H1 (cell line): ENCODE measurements at regions not wholly inside any gene's neighbourhood (a gene's known extent, or its start where the extent isn't known, plus 50 kb on each side); places are given as distances from the start of the nearest gene placed in this dataset.

ENCODE experiments used
- CTCF ChIA-PET: fragments of 300-600 bp; sonication (Branson Sonifier 250); formaldehyde crosslinking; loops from one replicate; lab custom pipeline; 2021; ENCODE audit not compliant: partially characterized antibody; lab: Charles Lee
- POLR2A ChIA-PET: fragments of 300-600 bp; sonication (Branson Sonifier 250); formaldehyde crosslinking; loops from one replicate; lab custom pipeline; 2021; ENCODE audit warnings: inconsistent platforms; ENCODE audit not compliant: partially characterized antibody; lab: Charles Lee
- DNase-seq, 2 experiments: peaks; one replicate each; pipeline versions ENCODE4 v3.0.0 to v3.0.0-alpha.2; 2010 to 2022; ENCODE audit warnings: low spot score in 2 of 2, low read depth in 1 of 2, mixed read lengths in 1 of 2
- FAIRE-seq: peaks from 2 replicates; lab custom pipeline; 2011; peaks lifted over from hg19 to GRCh38; lab: Jason Lieb, UNC
- H2AFZ ChIP-seq: 2 replicates; pipeline ENCODE4 v1.8.1; 2012; ENCODE audit warnings: low read length, inconsistent platforms
- H2AK5ac ChIP-seq: 2 replicates; pipeline ENCODE4 v1.6.1; 2013; ENCODE audit warnings: low read depth, low read length
- H2BK120ac ChIP-seq: replicated peaks from 2 replicates; pipeline ENCODE3; 2013; ENCODE audit warnings: low read depth, low read length, inconsistent platforms
- H2BK12ac ChIP-seq: 2 replicates; pipeline ENCODE4 v1.6.1; 2013; ENCODE audit warnings: low read depth, low read length
- H2BK15ac ChIP-seq: 2 replicates; pipeline ENCODE4 v1.6.1; 2013; ENCODE audit warnings: low read length
- H2BK20ac ChIP-seq: 2 replicates; pipeline ENCODE4 v1.6.1; 2013; ENCODE audit warnings: low read length
- H2BK5ac ChIP-seq: 2 replicates; pipeline ENCODE4 v1.6.1; 2013; ENCODE audit warnings: low read depth, low read length
- H3K14ac ChIP-seq: 2 replicates; pipeline ENCODE4 v1.6.1; 2013; ENCODE audit warnings: inconsistent platforms; ENCODE audit not compliant: insufficient read length
- H3K18ac ChIP-seq: 2 replicates; pipeline ENCODE4 v1.6.1; 2013; ENCODE audit warnings: low read length; ENCODE audit errors: extremely low read depth
- H3K23ac ChIP-seq: 2 replicates; pipeline ENCODE4 v1.6.1; 2013; ENCODE audit warnings: inconsistent platforms; ENCODE audit not compliant: insufficient read length
- H3K23me2 ChIP-seq: 2 replicates; pipeline ENCODE4 v1.6.1; 2013; ENCODE audit warnings: low read depth, low read length
- H3K27ac ChIP-seq: 2 replicates; pipeline ENCODE4 v1.6.1; 2011; ENCODE audit warnings: low read depth, low read length, inconsistent platforms
- H3K27me3 ChIP-seq, 4 experiments: replicated peaks in 1 of 4; 1 replicate in 1 of 4; 2 replicates in 3 of 4; pipeline versions ENCODE4 v1.6.1 to v1.8.1; 2011 to 2013; ENCODE audit warnings: low read length in 3 of 4, mild to moderate bottlenecking in 3 of 4, inconsistent platforms in 2 of 4, mixed read lengths in 2 of 4, moderate library complexity in 1 of 4; ENCODE audit not compliant: control insufficient read depth in 3 of 4, insufficient read depth in 3 of 4; ENCODE audit errors: extremely low read depth in 1 of 4
- H3K36me3 ChIP-seq, 4 experiments: 2 replicates each; pipeline versions ENCODE4 v1.6.1 to v1.8.1; 2011 to 2013; ENCODE audit warnings: mild to moderate bottlenecking in 4 of 4, low read length in 3 of 4, moderate library complexity in 2 of 4, control low read depth in 1 of 4, inconsistent platforms in 1 of 4; ENCODE audit not compliant: insufficient read depth in 4 of 4, control insufficient read depth in 2 of 4
- H3K4ac ChIP-seq: replicated peaks from 2 replicates; pipeline ENCODE3; 2013; ENCODE audit warnings: low read length, low read depth, mixed read lengths, inconsistent platforms; ENCODE audit not compliant: insufficient read length
- H3K4me1 ChIP-seq, 4 experiments: replicated peaks in 1 of 4; 1 replicate in 1 of 4; 2 replicates in 3 of 4; pipeline versions ENCODE4 v1.6.1 to v1.8.1; 2011 to 2013; ENCODE audit warnings: low read length in 3 of 4, inconsistent platforms in 2 of 4, mixed read lengths in 1 of 4; ENCODE audit not compliant: insufficient read depth in 4 of 4, control insufficient read depth in 3 of 4
- H3K4me2 ChIP-seq, 2 experiments: 2 replicates each; pipeline versions ENCODE4 v1.6.1 to v1.8.1; 2011 to 2013; ENCODE audit warnings: low read depth in 2 of 2, low read length in 2 of 2, control low read depth in 1 of 2, inconsistent platforms in 1 of 2, mild to moderate bottlenecking in 1 of 2; ENCODE audit not compliant: insufficient read depth in 1 of 2
- H3K4me3 ChIP-seq, 4 experiments: fragments of 200-600, 300-600 bp in 1 of 4; sonication (generic), shearing (Covaris generic), sonication (Bioruptor Twin) in 1 of 4; 2 replicates each; pipeline versions ENCODE4 v1.5.1 to v1.8.1; 2011 to 2016; ENCODE audit warnings: low read length in 4 of 4, low read depth in 3 of 4, control low read depth in 2 of 4, inconsistent platforms in 2 of 4, mild to moderate bottlenecking in 2 of 4, mixed read lengths in 1 of 4, moderate library complexity in 1 of 4; ENCODE audit not compliant: insufficient read depth in 2 of 4; ENCODE audit errors: extremely low read depth in 1 of 4
- H3K56ac ChIP-seq: replicated peaks from 2 replicates; pipeline ENCODE3; 2013; ENCODE audit warnings: low read depth, mild to moderate bottlenecking, mixed read lengths, low read length, inconsistent platforms; ENCODE audit not compliant: insufficient read length
- H3K79me1 ChIP-seq: 2 replicates; pipeline ENCODE4 v1.6.1; 2013; ENCODE audit warnings: low read depth, low read length, control low read depth
- H3K79me2 ChIP-seq, 2 experiments: 2 replicates each; pipeline versions ENCODE4 v1.6.1 to v1.8.1; 2012 to 2013; ENCODE audit warnings: low read length in 2 of 2, mild to moderate bottlenecking in 2 of 2, inconsistent platforms in 1 of 2; ENCODE audit not compliant: insufficient read depth in 2 of 2, control insufficient read depth in 1 of 2
- H3K9ac ChIP-seq, 4 experiments: replicated peaks in 1 of 4; 1 replicate in 1 of 4; 2 replicates in 3 of 4; pipeline versions ENCODE4 v1.6.1 to v1.8.1; 2011 to 2013; ENCODE audit warnings: low read depth in 3 of 4, low read length in 3 of 4, control low read depth in 2 of 4, mild to moderate bottlenecking in 2 of 4, moderate library complexity in 2 of 4, inconsistent platforms in 1 of 4; ENCODE audit errors: extremely low read depth in 1 of 4
- H3K9me3 ChIP-seq, 2 experiments: 2 replicates each; pipeline versions ENCODE4 v1.6.1 to v1.8.1; 2012 to 2013; ENCODE audit warnings: mild to moderate bottlenecking in 2 of 2, moderate library complexity in 2 of 2, control low read depth in 1 of 2, inconsistent platforms in 1 of 2, low read depth in 1 of 2, low read length in 1 of 2, mixed read lengths in 1 of 2; ENCODE audit not compliant: insufficient read depth in 2 of 2
- H4K20me1 ChIP-seq, 2 experiments: replicated peaks in 1 of 2; 2 replicates each; pipeline versions ENCODE3 to v1.8.1; 2011 to 2013; ENCODE audit warnings: inconsistent platforms in 2 of 2, low read length in 2 of 2, mild to moderate bottlenecking in 1 of 2; ENCODE audit not compliant: insufficient read depth in 2 of 2, control insufficient read depth in 1 of 2
- H4K5ac ChIP-seq: 2 replicates; pipeline ENCODE4 v1.6.1; 2013; ENCODE audit warnings: low read length, low read depth, mixed read lengths, inconsistent platforms; ENCODE audit not compliant: insufficient read length
- H4K8ac ChIP-seq: 2 replicates; pipeline ENCODE4 v1.8.0; 2013; ENCODE audit warnings: mild to moderate bottlenecking, moderate library complexity, low read length, inconsistent platforms; ENCODE audit not compliant: insufficient read depth; ENCODE audit errors: extremely low read depth
- H4K91ac ChIP-seq: replicated peaks from 2 replicates; pipeline ENCODE3; 2013; ENCODE audit warnings: low read length, mixed read lengths, inconsistent platforms; ENCODE audit not compliant: insufficient read length
- BACH1 ChIP-seq: IDR thresholded peaks from 2 replicates; pipeline ENCODE4 v1.6.1; 2012; ENCODE audit warnings: low read length, improper control_type of control experiment
- CHD1 ChIP-seq: IDR thresholded peaks from 2 replicates; pipeline ENCODE4 v1.6.1; 2012; ENCODE audit warnings: low read depth, low read length, improper control_type of control experiment
- CHD2 ChIP-seq: IDR thresholded peaks from 2 replicates; pipeline ENCODE4 v1.6.1; 2012; ENCODE audit warnings: low read length, improper control_type of control experiment
- CREB1 ChIP-seq: IDR thresholded peaks from 2 replicates; pipeline ENCODE4 v1.6.1; 2012; ENCODE audit warnings: inconsistent platforms
- E2F6 ChIP-seq: IDR thresholded peaks from 2 replicates; pipeline ENCODE4 v1.6.1; 2012; ENCODE audit warnings: inconsistent platforms
- EZH2 ChIP-seq: fragments of 200-600 bp; sonication (generic); IDR thresholded peaks from 2 replicates; pipeline ENCODE4 v1.7.1; 2012; ENCODE audit warnings: low read depth, mild to moderate bottlenecking, moderate library complexity, low read length, inconsistent platforms; ENCODE audit not compliant: severe bottlenecking
- GTF2F1 ChIP-seq: IDR thresholded peaks from 2 replicates; pipeline ENCODE4 v1.6.1; 2012; ENCODE audit warnings: low read depth, low read length, improper control_type of control experiment, borderline replicate concordance
- NANOG ChIP-seq: IDR thresholded peaks from 2 replicates; pipeline ENCODE4 v1.6.1; 2011; ENCODE audit warnings: low read length, low read depth, mild to moderate bottlenecking, inconsistent platforms; ENCODE audit not compliant: insufficient read depth, poor library complexity, severe bottlenecking
- NRF1 ChIP-seq: IDR thresholded peaks from 2 replicates; pipeline ENCODE4 v1.6.1; 2011; ENCODE audit warnings: mild to moderate bottlenecking, low read depth, low read length, improper control_type of control experiment
- POLR2A ChIP-seq, 2 experiments: IDR thresholded peaks; 1 replicate in 1 of 2; 2 replicates in 1 of 2; pipeline ENCODE4 v1.6.1; 2011; ENCODE audit warnings: low read depth in 2 of 2, low read length in 2 of 2, mild to moderate bottlenecking in 2 of 2; ENCODE audit errors: control extremely low read depth in 1 of 2
- SP2 ChIP-seq: IDR thresholded peaks from 2 replicates; pipeline ENCODE4 v1.6.1; 2012; ENCODE audit warnings: mild to moderate bottlenecking, low read length, inconsistent platforms
- SRF ChIP-seq: IDR thresholded peaks from 2 replicates; pipeline ENCODE4 v1.6.1; 2011; ENCODE audit warnings: mild to moderate bottlenecking, low read depth, low read length, moderate library complexity
- SUZ12 ChIP-seq: fragments of 200-600 bp; sonication (generic); IDR thresholded peaks from 2 replicates; pipeline ENCODE4 v1.6.1; 2012; ENCODE audit warnings: mild to moderate bottlenecking, inconsistent platforms, low read length, moderate library complexity, mixed read lengths
- TAF1 ChIP-seq: IDR thresholded peaks from 2 replicates; pipeline ENCODE4 v1.6.1; 2011; ENCODE audit warnings: mild to moderate bottlenecking, low read depth, low read length
- WGBS, 2 experiments: shearing (Covaris generic) in 1 of 2; methylation state at CpG; one replicate each; pipeline versions ENCODE4 v1.1.6 to v1.1.7; 2013 to 2015; ENCODE audit warnings: low lambda C conversion rate in 2 of 2, mixed read lengths in 2 of 2, inconsistent platforms in 1 of 2, low coverage in 1 of 2, missing lambda C conversion rate in 1 of 2; ENCODE audit not compliant: insufficient replicate concordance in 2 of 2, insufficient coverage in 1 of 2, insufficient read length in 1 of 2; ENCODE audit errors: extremely low coverage in 1 of 2, missing lambda C conversion rate in 1 of 2; 5-methylcytosine and 5-hydroxymethylcytosine counted together
- TF ChIP-seq, protein P1 (sequence below): IDR thresholded peaks from 2 replicates; pipeline ENCODE4 v1.6.1; 2011; ENCODE audit warnings: low read depth, mild to moderate bottlenecking, low read length; ENCODE audit not compliant: insufficient read depth

DNA sequence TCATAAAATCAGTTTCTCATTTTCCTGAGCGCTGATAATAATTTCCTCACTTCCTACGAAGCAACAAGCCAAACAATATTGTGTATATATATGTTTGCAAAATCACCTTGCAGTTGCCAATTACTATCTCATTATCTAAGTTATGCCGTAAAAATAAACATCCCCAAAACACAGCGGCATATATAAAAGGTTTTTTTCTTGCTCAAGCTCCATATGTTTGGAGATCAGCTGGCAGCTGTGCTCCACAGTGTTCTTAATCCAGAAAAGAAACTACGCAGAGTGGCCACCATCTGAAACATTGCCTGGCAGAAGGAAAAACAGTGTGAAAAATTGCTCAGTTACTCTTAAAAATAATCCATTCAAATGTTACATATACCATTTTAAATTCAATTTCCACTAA, 951.4 kb downstream of the PLOD2 start:
- no peak overlapping the region for H4K91ac ChIP-seq
- no peaks in the 10 kb centered on the region for H3K79me2 ChIP-seq
- no peak overlapping the region for H3K9ac ChIP-seq
- no peak for DNase-seq
- H4K20me1 ChIP-seq, result no peaks in the 10 kb centered on the region
- no peaks in the 10 kb centered on the region for H3K27me3 ChIP-seq
- H4K8ac ChIP-seq, result no peak overlapping the region
- H3K9me3 ChIP-seq, result no peaks in the 10 kb centered on the region
- FAIRE-seq, result no peak
- H3K14ac ChIP-seq, result no peak overlapping the region
- no peak overlapping the region for H2BK20ac ChIP-seq
- no peak overlapping the region for H3K4me2 ChIP-seq
- H3K79me1 ChIP-seq, result no peaks in the 10 kb centered on the region
- no peak overlapping the region for H3K23ac ChIP-seq
- H4K5ac ChIP-seq, result no peak overlapping the region
- H3K18ac ChIP-seq, result no peak overlapping the region
- H2BK5ac ChIP-seq, result no peak overlapping the region
- H2AFZ ChIP-seq, result no peak overlapping the region
- no peak overlapping the region for H3K56ac ChIP-seq
- POLR2A ChIA-PET, result interaction anchor here (1.2 kb wide), 1 partner anchor 952 kb away, joined by 3 read pairs; the partner anchor contains the start of gene PLOD2
- H3K4me1 ChIP-seq, result no peaks in the 10 kb centered on the region
- WGBS, 2 experiments, result 75% methylated on average over 5 of the region's 5 CpGs; no CpG with 5 or more reads in 1 of the 2 experiments
- H2BK15ac ChIP-seq, result no peak overlapping the region
- H3K23me2 ChIP-seq, result no peaks in the 10 kb centered on the region; the same call in 1 of the 2 replicates
- H2BK120ac ChIP-seq, result no peak overlapping the region
- H3K4ac ChIP-seq, result no peak overlapping the region
- H3K4me3 ChIP-seq, result no peak overlapping the region
- H3K36me3 ChIP-seq, result no peaks in the 10 kb centered on the region
- CTCF ChIA-PET, result interaction anchor here (2.1 kb wide), 1 partner anchor 8 kb away, joined by 4 read pairs; no protein-coding TSS in a partner anchor
- H2BK12ac ChIP-seq, result no peak overlapping the region
- H3K27ac ChIP-seq, result no peak overlapping the region
- H2AK5ac ChIP-seq, result no peak overlapping the region
- TF ChIP-seq TAF1 (no peak), CHD2 (no peak), E2F6 (no peak), SUZ12 (no peak), GTF2F1 (no peak), NANOG (no peak), SRF (no peak), CREB1 (no peak), EZH2 (no peak), POLR2A (IDR thresholded peaks at IDR 0.05; ENCODE audit: control extremely low read depth in 1 of 2, low read depth in 2 of 2, low read length in 2 of 2) (no peak), NRF1 (no peak), BACH1 (no peak), CHD1 (no peak), SP2 (no peak)
- TF ChIP-seq, protein P1, sequence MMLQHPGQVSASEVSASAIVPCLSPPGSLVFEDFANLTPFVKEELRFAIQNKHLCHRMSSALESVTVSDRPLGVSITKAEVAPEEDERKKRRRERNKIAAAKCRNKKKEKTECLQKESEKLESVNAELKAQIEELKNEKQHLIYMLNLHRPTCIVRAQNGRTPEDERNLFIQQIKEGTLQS, result no peak
